HEK293T (cell line): ENCODE measurements at regions not wholly inside any gene's neighbourhood (a gene's known extent, or its start where the extent isn't known, plus 50 kb on each side); places are given as distances from the start of the nearest gene placed in this dataset.

Experiments used
- CTCF ChIA-PET: fragments of 350-600 bp; formaldehyde crosslinking; extraction: SDS; loops from one replicate; lab custom pipeline; 2021; ENCODE audit warnings: antibody characterized with exemption, inconsistent platforms; lab: Yijun Ruan, JAX
- POLR2A ChIA-PET: fragments of 350-600 bp; formaldehyde crosslinking; extraction: SDS; loops from one replicate; lab custom pipeline; 2020; ENCODE audit warnings: antibody characterized with exemption, inconsistent platforms; lab: Yijun Ruan, JAX
- DNase-seq: peaks from one replicate; pipeline ENCODE4 v3.0.0; 2012; ENCODE audit warnings: mixed read lengths; ENCODE audit errors: extremely low spot score
- ARNT ChIP-seq: fragments of 450-650 bp; IDR thresholded peaks from 2 replicates; pipeline ENCODE4 v1.6.1; 2017; ENCODE audit warnings: mild to moderate bottlenecking
- BHLHE40 ChIP-seq: fragments of 450-650 bp; IDR thresholded peaks from 2 replicates; pipeline ENCODE4 v1.6.1; 2016; ENCODE audit warnings: mild to moderate bottlenecking, moderate library complexity, borderline replicate concordance
- CTBP1 ChIP-seq: fragments of 450-650 bp; IDR thresholded peaks from 2 replicates; pipeline ENCODE4 v1.6.1; 2016; ENCODE audit warnings: borderline replicate concordance
- ELF4 ChIP-seq: fragments of 450-650 bp; IDR thresholded peaks from 2 replicates; pipeline ENCODE4 v1.6.1; 2017; ENCODE audit warnings: antibody characterized with exemption
- FOXA1 ChIP-seq: fragments of 450-650 bp; IDR thresholded peaks from 2 replicates; pipeline ENCODE4 v1.6.1; 2016; ENCODE audit warnings: mild to moderate bottlenecking
- FOXK2 ChIP-seq: fragments of 450-650 bp; IDR thresholded peaks from 2 replicates; pipeline ENCODE4 v1.6.1; 2016; ENCODE audit warnings: mild to moderate bottlenecking
- FOXM1 ChIP-seq: fragments of 450-650 bp; IDR thresholded peaks from 2 replicates; pipeline ENCODE4 v1.6.1; 2017; ENCODE audit warnings: mild to moderate bottlenecking, borderline replicate concordance
- HDGF ChIP-seq: fragments of 450-650 bp; IDR thresholded peaks from 2 replicates; pipeline ENCODE4 v1.6.1; 2017; ENCODE audit warnings: antibody characterized with exemption, borderline replicate concordance
- L3MBTL2 ChIP-seq: fragments of 450-650 bp; conservative IDR thresholded peaks from 2 replicates; pipeline ENCODE4 v1.6.1; 2016; ENCODE audit warnings: mild to moderate bottlenecking
- LEF1 ChIP-seq: fragments of 450-650 bp; IDR thresholded peaks from 2 replicates; pipeline ENCODE4 v1.6.1; 2017; ENCODE audit warnings: mild to moderate bottlenecking, borderline replicate concordance
- NFRKB ChIP-seq: fragments of 450-650 bp; IDR thresholded peaks from 2 replicates; pipeline ENCODE4 v1.6.1; 2016; ENCODE audit warnings: mild to moderate bottlenecking, moderate library complexity
- SP1 ChIP-seq: fragments of 450-650 bp; IDR thresholded peaks from 2 replicates; pipeline ENCODE4 v1.6.1; 2017
- SUZ12 ChIP-seq: fragments of 450-650 bp; IDR thresholded peaks from 2 replicates; pipeline ENCODE4 v1.6.1; 2016; ENCODE audit warnings: mild to moderate bottlenecking
- TARDBP ChIP-seq: fragments of 450-650 bp; IDR thresholded peaks from 2 replicates; pipeline ENCODE4 v1.6.1; 2016
- ZNF384 ChIP-seq: fragments of 450-650 bp; IDR thresholded peaks from 2 replicates; pipeline ENCODE4 v1.6.1; 2016
- TF ChIP-seq, protein P1 (sequence below): fragments of 450-650 bp; IDR thresholded peaks from 2 replicates; pipeline ENCODE4 v1.6.1; 2016

DNA sequence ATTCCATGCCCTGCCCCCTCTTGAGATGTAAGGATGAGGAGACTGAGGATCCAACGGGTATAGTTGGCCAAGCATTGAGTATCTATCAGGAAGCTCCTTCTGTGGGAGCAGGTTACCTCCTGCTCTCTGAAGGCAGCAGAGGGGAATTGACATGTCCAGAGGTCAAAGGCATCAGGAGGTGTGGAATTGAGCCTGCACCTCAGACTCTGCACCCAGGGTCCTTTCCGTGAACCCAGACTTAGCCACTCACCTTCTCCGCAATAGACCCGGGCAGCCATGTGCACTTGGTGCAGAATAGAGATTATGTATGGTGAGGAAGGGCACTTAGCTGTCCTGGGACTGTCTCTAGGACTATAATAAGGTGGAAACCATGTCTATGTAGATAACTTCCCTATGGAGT, 399.0 kb upstream of the TPM1 start:
- ChIA-PET POLR2A (no interaction called here), CTCF (no interaction called here)
- DNase-seq = no peak
- no peak for TF ChIP-seq NFRKB
- no peak for TF ChIP-seq FOXM1
- TF ChIP-seq ARNT = no peak
- TF ChIP-seq FOXK2 = no peak
- no peak for TF ChIP-seq L3MBTL2
- TF ChIP-seq SUZ12 = no peak
- TF ChIP-seq CTBP1 = no peak

DNA sequence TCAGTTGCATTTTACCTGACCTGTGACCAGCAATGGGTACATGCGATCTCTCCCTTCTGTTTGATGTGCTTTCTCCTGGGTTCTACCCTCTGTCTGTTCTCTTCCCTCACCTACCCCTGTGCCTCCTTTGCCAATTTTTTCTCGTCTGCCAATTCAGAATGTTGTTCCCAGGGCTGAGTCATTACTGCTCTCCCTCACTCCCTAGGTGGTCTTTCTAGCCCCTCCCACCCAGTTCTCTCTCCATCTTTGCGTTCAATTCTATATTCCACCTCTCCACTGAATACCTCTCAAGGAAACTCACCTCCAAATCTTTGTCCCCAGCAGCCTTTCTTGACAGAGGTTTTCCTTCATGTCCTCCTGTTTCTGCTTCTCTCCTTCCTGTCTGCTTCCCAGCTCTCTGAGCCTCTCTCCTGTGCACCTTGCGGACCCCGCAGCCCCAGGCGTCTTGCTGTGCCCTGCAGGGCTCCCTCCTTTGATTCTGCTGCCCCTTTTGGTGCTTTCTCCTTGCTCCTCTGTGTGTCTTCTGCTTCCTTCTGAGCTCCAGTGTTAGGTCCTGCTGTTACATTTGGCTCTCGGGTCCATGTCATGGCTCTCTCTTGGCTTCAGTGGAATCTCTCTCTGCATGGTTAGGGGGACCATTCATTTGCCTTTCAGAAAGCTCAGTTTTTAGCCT, 398.2 kb upstream of the TPM1 start:
- DNase-seq = no peak
- TF ChIP-seq CTBP1 (no peak), HDGF (no peak), SP1 (no peak), FOXM1 (no peak), ELF4 (no peak), SUZ12 (no peak), FOXA1 (no peak), TARDBP (no peak)
- CTCF ChIA-PET = no interaction called here
- POLR2A ChIA-PET = no interaction called here

DNA sequence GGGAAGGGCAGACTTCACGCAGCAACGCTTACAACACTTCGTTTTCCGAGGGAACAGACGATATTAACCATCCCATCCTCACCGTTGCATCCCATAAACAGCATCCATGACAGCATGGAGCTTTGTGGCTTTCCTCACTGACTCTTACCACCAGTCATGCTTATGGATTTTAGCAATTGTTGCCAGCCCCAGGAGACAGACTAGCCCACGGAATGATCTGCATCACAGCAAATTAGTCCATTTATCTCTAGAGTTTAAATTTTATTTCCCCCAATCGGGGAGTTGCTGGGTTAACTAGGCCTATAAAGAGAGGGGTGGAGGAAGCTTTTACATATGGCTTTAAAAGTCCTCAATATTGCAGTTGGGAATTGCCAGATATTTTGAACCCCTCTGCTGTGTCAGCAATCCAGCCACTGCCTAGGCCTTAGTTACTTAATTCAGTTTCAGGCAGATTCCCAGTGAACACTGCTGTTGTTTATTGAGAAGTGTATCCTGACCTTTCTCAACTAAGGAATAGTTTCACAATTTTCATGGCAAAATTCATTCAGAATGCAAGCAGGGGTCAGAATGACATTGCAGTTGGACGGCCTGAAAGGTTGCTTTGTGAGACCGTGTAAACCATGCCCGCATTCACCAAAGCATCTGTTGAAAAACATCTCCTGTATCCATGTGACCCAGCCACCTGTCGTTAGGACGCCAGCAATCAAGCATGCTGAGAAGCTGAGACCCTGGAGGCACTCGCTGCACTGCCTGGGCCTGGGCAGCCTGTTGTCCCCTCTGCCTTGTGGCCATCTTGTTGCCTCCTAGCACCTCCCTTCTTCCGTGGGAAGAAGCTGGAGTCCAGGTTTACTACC, 397.4 kb upstream of the TPM1 start:
- DNase-seq = no peak
- ChIA-PET POLR2A (no interaction called here), CTCF (no interaction called here)
- TF ChIP-seq L3MBTL2 (no peak), ELF4 (no peak), HDGF (no peak), CTBP1 (no peak), BHLHE40 (no peak), TARDBP (no peak), LEF1 (no peak), FOXA1 (no peak), FOXK2 (no peak)
- TF ChIP-seq, protein P1, sequence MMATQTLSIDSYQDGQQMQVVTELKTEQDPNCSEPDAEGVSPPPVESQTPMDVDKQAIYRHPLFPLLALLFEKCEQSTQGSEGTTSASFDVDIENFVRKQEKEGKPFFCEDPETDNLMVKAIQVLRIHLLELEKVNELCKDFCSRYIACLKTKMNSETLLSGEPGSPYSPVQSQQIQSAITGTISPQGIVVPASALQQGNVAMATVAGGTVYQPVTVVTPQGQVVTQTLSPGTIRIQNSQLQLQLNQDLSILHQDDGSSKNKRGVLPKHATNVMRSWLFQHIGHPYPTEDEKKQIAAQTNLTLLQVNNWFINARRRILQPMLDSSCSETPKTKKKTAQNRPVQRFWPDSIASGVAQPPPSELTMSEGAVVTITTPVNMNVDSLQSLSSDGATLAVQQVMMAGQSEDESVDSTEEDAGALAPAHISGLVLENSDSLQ = no peak

DNA sequence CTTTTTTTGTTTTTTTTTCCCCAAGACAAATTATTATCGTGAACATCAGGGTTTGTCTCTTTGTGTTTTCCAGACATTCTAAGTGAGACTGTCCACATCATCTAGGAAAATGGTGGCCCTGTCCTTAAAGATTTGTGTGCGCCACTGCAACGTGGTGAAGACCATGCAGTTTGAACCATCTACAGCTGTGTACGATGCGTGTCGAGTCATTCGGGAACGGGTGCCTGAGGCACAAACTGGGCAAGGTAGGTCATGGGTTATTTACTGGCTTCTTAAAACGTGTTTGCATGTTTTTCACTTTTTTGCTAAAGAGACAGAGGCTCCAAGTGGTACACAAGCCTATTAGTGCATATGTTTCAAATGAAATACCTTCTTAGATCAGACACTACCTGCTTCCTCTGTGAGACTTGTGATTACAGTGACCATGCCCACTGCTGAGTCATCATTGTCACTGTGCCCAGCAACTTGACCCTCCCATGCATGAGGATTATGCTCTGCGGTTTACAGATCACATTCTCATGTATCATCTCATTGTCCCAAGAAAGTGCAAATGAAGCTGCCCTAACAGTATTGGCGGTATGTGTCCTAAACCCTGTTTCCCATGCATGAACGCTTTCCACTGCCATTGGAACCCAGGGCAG, 395.2 kb upstream of the TPM1 start:
- TF ChIP-seq ARNT (no peak), TARDBP (no peak), BHLHE40 (no peak), CTBP1 (no peak), L3MBTL2 (no peak), FOXA1 (no peak), NFRKB (no peak), FOXK2 (no peak), LEF1 (no peak), SP1 (no peak), ZNF384 (no peak)
- TF ChIP-seq, protein P1 = no peak
- DNase-seq = no peak
- POLR2A ChIA-PET = no interaction called here
- CTCF ChIA-PET = no interaction called here

DNA sequence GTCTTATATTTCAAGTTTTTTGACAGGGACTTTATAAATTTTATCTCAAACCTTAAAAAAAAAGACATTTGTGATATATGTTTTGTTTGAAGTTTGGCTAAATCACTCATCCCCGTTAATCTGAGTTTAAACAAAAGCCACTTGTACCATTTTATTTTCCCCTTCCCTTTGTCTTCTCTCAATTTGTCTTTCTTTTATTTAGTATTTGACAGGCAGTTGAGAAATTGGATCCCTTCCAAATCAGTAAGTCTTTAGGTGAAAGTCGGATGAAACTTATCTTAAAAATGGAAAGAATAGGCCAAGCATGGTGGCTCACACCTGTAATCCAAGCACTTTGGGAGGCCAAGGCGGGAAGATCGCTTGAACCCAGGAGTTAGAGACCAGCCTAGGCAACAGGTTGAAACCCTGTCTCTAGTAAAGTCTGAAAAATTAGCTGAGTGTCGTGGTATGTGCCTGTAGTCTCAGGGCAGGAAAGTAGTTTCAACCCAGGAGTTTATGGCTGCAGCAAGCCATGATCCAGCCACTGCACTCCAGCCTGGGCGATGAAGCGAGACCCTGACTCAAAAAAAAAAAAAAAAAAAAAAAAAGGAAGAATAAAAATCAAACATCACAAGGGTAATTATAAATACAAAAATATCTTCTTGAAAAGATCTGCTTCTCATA, 394.6 kb upstream of the TPM1 start:
- ChIA-PET CTCF (no interaction called here), POLR2A (no interaction called here)
- TF ChIP-seq SUZ12 = no peak
- TF ChIP-seq, protein P1 = peak; percentile 20; the same call in 1 of the 2 replicates
- TF ChIP-seq TARDBP = no peak
- DNase-seq = no peak

DNA sequence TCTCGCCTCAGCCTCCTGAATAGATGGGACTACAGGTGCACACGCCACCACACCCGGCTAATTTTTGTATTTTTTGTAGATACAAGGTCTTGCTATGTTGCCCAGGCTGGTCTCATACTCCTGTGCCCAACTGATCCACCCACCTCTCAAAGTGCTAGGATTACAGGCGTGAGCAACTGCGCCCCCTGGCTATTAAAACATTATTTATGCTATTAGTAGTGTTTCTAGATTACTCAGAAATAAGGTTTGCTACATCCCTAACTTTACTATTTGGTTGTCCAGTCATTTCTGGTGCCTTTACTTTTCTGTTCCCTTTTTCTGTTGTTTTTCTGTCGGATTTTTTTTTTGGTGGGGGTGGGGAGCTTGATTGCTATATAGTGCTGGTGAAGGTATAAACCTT, 393.6 kb upstream of the TPM1 start:
- TF ChIP-seq, protein P1 = no peak
- TF ChIP-seq FOXM1 = no peak
- TF ChIP-seq LEF1 = no peak
- no peak for TF ChIP-seq FOXK2
- no peak for TF ChIP-seq SUZ12
- TF ChIP-seq BHLHE40 = no peak
- no peak for TF ChIP-seq ARNT
- TF ChIP-seq ZNF384 = no peak
- TF ChIP-seq ELF4 = no peak
- TF ChIP-seq NFRKB = no peak
- no peak for TF ChIP-seq SP1
- TF ChIP-seq FOXA1 = no peak
- TF ChIP-seq CTBP1 = no peak
- no peak for DNase-seq
- ChIA-PET POLR2A (no interaction called here), CTCF (no interaction called here)
